GM19397 (cell line): ENCODE measurements at regions not wholly inside any gene's neighbourhood (a gene's known extent, or its start where the extent isn't known, plus 50 kb on each side); places are given as distances from the start of the nearest gene placed in this dataset.
"Not testable (repeated sequence)": the region's sequence is repeated elsewhere in the genome, so short reads cannot be mapped to it uniquely, and the experiment has no call there.

Experiments used
- ATAC-seq: cut with Tn5 transposase; IDR thresholded peaks from one replicate; pipeline ENCODE4 v1.9.1; 2021; ENCODE audit warnings: mild to moderate bottlenecking, moderate library complexity; ENCODE audit not compliant: unreplicated experiment

DNA sequence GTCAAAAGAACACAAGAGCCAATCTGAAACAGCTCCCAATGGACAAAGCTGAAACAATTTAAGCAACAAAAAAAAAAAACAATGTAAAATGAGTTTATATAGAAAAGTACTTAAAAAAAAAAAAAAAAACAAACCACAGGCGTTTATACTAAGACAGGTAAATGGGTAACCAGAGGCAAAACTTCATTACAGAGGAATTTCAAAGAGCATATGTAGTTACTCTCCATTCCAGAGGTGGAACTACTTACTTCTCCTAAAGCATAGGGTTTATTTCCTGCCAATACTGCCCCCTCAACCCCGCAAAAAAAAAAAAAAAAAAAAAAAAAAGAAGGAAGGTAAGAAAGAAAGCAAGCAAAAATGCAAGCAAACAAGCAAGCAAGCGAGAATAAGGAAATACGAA, 132.9 kb downstream of the LIG4 start:
- ATAC-seq = no peak

GRCh38 chr13:108077284-108077683, 138.1 kb downstream of the LIG4 start:
- no peak for ATAC-seq

DNA sequence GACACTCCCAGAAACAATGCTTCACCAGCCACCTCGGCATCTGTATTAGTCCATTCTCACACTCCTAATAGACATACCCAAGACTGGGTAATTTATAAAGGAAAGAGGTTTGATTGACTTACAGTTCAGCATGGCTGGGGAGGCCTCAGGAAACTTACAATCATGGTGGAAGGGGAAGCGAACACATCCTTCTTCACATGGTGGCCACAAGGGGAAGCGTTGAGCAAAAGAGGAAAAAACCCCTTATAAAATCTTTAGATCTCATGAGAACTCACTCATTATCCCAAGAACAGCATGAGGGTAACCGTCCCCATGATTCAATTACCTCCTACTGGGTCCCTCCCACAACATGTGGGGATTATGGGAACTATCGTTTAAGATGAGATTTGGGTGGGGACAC, 140.9 kb downstream of the LIG4 start:
- not testable (repeated sequence) for ATAC-seq

- no peak for ATAC-seq
Measured at GRCh38 chr13:108070925-108071324, 144.4 kb downstream of the LIG4 start.

DNA sequence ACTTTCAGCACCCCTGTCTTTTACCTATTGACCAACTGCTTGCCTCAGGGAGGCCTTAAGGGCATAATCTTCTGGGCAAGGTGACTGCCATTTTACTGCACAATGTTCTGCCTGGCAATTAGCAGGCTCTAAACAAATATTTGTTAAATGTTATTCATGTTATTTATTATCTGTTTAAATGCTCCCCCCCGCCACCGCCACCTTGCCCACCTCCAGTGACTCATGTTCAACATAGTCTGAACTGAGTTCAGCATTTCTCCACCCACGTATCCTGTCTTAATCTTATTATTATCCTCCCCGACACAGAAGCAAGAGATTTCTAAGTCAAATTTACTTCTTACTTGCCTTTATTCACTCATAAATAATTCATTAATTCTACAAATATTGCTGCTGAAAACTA, 144.8 kb downstream of the LIG4 start:
- no peak for ATAC-seq

GRCh38 chr13:108069521-108070210, 145.7 kb downstream of the LIG4 start:
- ATAC-seq = no peak

DNA sequence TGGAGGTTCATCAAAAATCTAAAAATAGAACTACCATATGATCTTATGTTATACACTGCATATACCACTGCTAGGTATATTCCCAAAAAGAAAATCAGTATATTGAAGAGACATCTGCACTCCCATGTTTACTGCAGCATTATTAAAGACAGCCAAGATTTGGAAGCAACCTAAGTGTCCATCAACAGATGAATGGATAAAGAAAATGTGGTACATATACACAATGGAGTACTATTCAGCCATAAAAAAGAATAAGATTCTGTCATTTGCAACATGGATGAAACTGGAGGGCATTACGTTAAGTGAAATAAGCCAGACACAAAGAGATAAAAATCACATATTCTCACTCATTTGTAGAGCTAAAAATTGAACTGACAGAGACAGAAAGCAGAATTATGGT, 151.0 kb downstream of the LIG4 start:
- not testable (repeated sequence) for ATAC-seq

- ATAC-seq = no peak
Measured at GRCh38 chr13:108060111-108060510, 155.2 kb downstream of the LIG4 start.

DNA sequence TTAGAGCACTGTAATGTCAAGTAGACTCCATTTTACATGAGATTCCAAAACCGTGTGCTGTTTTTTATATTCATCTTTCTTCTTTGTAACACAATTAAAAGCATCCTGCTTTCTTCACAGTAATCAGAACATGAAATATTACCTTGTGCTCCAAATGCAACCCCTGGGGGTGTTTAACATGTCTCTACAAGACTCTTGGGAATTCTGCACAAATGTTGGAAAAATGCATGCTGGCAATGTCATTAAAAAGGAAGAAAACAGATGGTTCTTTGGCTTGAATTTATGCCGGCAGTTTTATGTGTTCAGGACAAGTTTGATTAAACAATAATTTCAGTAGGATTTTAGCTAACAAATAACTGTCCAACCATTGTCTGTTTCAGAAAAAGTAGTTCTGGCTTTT, 159.1 kb downstream of the LIG4 start:
- ATAC-seq = no peak

- no peak for ATAC-seq
Measured at GRCh38 chr13:108049211-108049610, 166.1 kb downstream of the LIG4 start.

- ATAC-seq = no peak
Measured at GRCh38 chr13:108044954-108045353, 170.4 kb downstream of the LIG4 start.

DNA sequence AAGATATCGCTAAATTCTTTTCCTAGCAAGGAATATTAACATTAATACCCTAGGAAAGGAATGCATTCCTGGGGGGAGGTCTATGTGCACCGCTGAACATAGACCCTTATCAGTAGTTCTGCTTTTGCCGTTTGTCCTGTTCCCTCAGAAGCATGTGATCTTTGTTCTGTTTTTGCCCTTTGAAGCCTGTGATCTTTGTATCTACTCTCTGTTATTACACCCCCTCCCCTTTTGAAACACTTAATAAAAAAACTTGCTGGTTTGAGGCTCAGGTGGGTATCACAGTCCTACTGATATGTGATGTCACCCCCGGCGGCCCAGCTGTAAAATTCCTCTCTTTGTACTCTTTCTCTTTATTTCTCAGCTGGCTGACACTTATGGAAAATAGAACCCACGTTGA, 172.5 kb downstream of the LIG4 start:
- not testable (repeated sequence) for ATAC-seq

DNA sequence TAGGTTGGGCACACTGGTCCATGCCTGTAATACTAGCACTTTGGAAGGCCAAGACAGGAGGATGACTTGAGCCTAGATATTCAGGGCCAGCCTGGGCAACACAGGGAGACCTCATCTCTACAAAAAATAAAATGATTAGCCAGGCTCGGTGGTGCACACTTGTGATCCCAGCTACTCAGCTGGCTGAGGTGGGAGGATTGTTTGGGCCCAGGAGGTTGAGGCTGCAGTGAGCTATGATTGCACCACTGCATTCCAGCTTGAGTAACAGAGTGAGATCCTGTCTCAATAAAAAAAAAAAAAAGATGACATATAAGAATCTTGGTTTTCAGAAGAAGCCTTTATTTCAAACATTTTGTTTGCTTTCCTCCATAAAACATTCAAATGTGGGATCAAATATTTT, 178.0 kb downstream of the LIG4 start:
- no peak for ATAC-seq

- no peak for ATAC-seq
Measured at GRCh38 chr13:108036411-108036932, 178.9 kb downstream of the LIG4 start.

- ATAC-seq = no peak
Measured at GRCh38 chr13:108034909-108035410, 180.4 kb downstream of the LIG4 start.

GRCh38 chr13:108033800-108034707, 181.3 kb downstream of the LIG4 start:
- no peak for ATAC-seq

GRCh38 chr13:108031865-108032264, 183.5 kb downstream of the LIG4 start:
- no peak for ATAC-seq

- no peak for ATAC-seq
Measured at GRCh38 chr13:108030769-108031168, 184.6 kb downstream of the LIG4 start.

DNA sequence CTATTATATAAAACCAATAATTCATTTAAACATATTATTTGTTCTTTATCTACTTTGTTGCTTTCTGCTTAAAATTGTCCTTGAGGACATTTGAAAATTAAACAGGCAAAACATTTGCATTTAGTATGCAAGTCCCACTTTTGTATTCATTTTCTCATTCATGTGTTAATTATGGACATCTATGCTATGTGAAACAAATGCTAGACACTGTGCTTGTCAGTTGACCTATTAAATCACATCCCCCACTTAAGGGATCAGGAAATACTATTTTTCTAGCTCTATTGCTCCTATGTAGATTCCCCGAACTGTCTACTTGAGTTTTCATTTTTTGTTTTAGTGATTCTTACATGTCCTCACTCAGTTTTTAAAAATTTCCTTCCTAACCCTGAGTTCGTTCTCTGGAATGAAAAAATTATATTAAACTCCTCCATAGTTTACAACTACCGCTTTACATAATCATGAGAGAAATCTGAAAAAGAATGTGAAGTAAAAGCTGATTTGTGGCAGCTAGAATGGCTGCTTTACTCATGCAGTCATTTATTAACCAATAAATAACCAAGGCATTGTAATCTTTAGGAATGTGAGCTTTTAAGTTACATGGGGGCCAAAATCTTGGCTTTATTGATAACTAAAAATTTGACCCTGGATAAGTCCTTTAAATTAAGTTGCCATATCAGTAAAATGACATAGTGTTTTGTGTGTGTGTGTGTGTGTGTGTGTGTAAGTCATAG, 188.5 kb downstream of the LIG4 start:
- ATAC-seq = no peak

- no peak for ATAC-seq
Measured at GRCh38 chr13:108020027-108020426, 195.3 kb downstream of the LIG4 start.

DNA sequence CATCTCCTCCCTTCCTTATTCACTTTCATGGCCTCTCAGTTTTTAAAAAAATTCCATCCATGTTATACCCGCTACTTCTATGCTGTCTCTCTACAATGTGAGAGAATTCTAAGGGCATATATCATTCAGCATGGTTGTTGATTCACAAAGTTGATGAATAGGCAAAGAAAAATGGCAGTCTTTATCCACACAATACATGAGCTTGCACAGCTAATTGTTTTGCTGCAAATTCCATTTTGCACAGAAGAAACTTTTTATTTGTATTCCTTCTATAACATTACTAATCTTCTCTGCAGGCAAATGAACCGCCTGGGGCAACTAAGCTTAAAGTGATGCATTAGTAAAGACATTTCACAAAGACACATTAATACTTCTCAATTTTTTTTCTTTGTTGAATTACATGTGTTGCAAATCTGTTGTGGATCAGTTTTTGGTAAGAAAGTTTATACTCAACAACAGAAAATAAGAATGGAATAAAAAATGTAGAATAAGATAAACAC, 196.9 kb downstream of the LIG4 start:
- ATAC-seq = no peak
